ENCODE measurements at regions not wholly inside any gene's neighbourhood (a gene's known extent, or its start where the extent isn't known, plus 50 kb on each side); places are given as distances from the start of the nearest gene placed in this dataset.

GRCh38 chr1:14371771-14372497, 226.6 kb upstream of the KAZN start:
- Mint-ChIP-seq H3K27ac (ENCODE audit: unreplicated experiment) (no peak overlapping the region), H3K27me3 (ENCODE audit: low read depth) (peaks cover 6% of the 10 kb centered on the region), H3K4me1 (peaks cover 6% of the 10 kb centered on the region)

DNA sequence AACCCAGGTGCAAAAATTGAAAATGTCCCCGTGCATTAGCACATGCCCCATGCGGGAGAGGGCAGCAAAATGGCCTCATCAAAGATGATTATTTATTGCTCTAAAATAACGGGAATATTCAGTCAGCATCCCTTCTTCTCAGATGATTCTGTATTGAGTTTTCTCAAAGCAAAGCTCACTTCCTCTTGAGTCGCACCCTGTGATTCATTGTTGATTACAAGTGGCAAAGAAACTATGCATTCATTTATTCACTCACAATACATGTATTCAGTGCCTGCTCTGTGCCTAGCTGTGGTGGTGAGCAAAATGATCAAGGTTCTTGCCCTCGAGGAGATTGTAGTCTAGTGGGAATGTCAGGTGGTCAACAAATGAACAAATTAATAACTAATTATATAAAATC, 226.0 kb upstream of the KAZN start:
- no peaks in the 10 kb centered on the region for H3K36me3 Mint-ChIP-seq (ENCODE audit: low read depth)
- no peak overlapping the region for H3K27ac Mint-ChIP-seq (ENCODE audit: unreplicated experiment)
- TF ChIP-seq, protein P1, sequence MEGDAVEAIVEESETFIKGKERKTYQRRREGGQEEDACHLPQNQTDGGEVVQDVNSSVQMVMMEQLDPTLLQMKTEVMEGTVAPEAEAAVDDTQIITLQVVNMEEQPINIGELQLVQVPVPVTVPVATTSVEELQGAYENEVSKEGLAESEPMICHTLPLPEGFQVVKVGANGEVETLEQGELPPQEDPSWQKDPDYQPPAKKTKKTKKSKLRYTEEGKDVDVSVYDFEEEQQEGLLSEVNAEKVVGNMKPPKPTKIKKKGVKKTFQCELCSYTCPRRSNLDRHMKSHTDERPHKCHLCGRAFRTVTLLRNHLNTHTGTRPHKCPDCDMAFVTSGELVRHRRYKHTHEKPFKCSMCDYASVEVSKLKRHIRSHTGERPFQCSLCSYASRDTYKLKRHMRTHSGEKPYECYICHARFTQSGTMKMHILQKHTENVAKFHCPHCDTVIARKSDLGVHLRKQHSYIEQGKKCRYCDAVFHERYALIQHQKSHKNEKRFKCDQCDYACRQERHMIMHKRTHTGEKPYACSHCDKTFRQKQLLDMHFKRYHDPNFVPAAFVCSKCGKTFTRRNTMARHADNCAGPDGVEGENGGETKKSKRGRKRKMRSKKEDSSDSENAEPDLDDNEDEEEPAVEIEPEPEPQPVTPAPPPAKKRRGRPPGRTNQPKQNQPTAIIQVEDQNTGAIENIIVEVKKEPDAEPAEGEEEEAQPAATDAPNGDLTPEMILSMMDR (conservative IDR thresholded peaks at IDR 0.05) = no peak
- no peak overlapping the region for H3K4me3 Mint-ChIP-seq
- peaks cover 6% of the 10 kb centered on the region for H3K4me1 Mint-ChIP-seq
- DNase-seq (ENCODE audit: low read depth, low spot score) = no peak
- peaks cover 5% of the 10 kb centered on the region for H3K27me3 Mint-ChIP-seq (ENCODE audit: low read depth)
- H3K9me3 Mint-ChIP-seq = peaks cover 2% of the 10 kb centered on the region

More at GRCh38 chr1:14371771-14372497, 226.6 kb upstream of the KAZN start:
- TF ChIP-seq, protein P1 (conservative IDR thresholded peaks at IDR 0.05) = no peak
- no peak overlapping the region for H3K4me3 Mint-ChIP-seq
- no peak for DNase-seq (ENCODE audit: low read depth, low spot score)
- peaks cover 2% of the 10 kb centered on the region for H3K9me3 Mint-ChIP-seq
- H3K36me3 Mint-ChIP-seq (ENCODE audit: low read depth) = no peaks in the 10 kb centered on the region

DNA sequence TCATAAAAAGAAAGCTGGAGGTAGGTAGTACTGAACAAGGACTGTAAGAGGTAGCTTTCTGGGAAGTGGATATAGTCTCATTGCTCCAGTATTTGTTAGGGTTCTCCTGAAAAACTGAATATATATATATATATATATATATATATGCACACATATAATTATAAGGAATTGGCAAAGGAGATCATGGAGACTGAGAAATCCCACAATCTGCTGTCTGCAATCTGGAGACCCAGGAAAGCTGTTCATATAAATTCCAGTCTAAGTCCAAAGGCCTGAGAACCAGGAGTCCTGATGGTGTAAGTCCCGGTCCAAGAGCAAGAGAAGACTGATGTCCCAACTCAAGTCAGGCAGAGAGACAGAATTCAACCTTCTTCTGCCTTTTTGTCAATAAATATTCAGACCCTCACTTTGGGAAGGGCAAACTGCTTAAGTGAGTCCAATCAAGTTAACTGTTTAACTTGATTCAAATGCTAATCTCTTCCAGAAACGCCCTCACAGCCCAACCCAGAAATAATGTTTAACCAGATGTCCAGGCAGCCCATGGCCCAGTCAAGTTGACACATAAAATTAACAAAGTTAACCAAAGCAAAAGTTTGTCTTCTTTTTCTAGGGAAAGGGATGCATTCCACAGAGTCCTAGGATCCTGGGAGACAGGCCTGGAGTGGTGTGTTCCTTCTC, 225.3 kb upstream of the KAZN start:
- Mint-ChIP-seq H3K36me3 (ENCODE audit: low read depth) (no peaks in the 10 kb centered on the region), H3K9me3 (peaks cover 2% of the 10 kb centered on the region), H3K27me3 (ENCODE audit: low read depth) (peaks cover 3% of the 10 kb centered on the region), H3K4me1 (peaks cover 6% of the 10 kb centered on the region), H3K4me3 (no peak overlapping the region), H3K27ac (ENCODE audit: unreplicated experiment) (no peak overlapping the region)
- TF ChIP-seq, protein P1 (conservative IDR thresholded peaks at IDR 0.05) = no peak
- DNase-seq (ENCODE audit: low read depth, low spot score) = no peak

DNA sequence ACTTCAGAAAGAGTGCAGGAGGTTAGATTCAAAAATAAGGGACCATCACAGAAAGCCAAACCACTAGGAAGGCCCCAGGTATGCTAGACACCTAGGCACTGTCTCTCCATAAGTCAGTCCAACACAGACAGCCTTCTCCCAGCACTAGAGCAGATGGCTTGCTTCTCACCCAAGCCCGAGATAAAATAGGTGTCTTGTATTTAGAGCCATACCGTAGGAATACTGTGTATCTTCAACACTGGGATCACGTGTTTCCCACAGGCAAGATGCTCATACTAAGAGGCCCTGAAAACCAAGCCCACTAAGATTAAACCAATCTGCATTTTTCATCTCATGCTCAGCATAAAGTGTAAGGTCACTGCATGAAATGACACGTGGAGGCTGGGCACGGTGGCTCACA, 223.3 kb upstream of the KAZN start:
- TF ChIP-seq, protein P1 (conservative IDR thresholded peaks at IDR 0.05) = no peak
- H3K9me3 Mint-ChIP-seq = peaks cover 2% of the 10 kb centered on the region
- peaks cover 3% of the 10 kb centered on the region for H3K27me3 Mint-ChIP-seq (ENCODE audit: low read depth)
- H3K4me1 Mint-ChIP-seq = peaks cover 6% of the 10 kb centered on the region
- no peak overlapping the region for H3K4me3 Mint-ChIP-seq
- no peaks in the 10 kb centered on the region for H3K36me3 Mint-ChIP-seq (ENCODE audit: low read depth)
- DNase-seq (ENCODE audit: low read depth, low spot score) = no peak
- no peak overlapping the region for H3K27ac Mint-ChIP-seq (ENCODE audit: unreplicated experiment)

GRCh38 chr1:14377386-14377785, 221.1 kb upstream of the KAZN start:
- no peak overlapping the region for H3K4me3 Mint-ChIP-seq
- peaks cover 6% of the 10 kb centered on the region for H3K36me3 Mint-ChIP-seq (ENCODE audit: low read depth)
- DNase-seq (ENCODE audit: low read depth, low spot score) = no peak
- TF ChIP-seq, protein P1 (conservative IDR thresholded peaks at IDR 0.05) = no peak
- no peaks in the 10 kb centered on the region for H3K4me1 Mint-ChIP-seq
- no peak overlapping the region for H3K27ac Mint-ChIP-seq (ENCODE audit: unreplicated experiment)
- H3K27me3 Mint-ChIP-seq (ENCODE audit: low read depth) = no peaks in the 10 kb centered on the region
- H3K9me3 Mint-ChIP-seq = peaks cover 10% of the 10 kb centered on the region
